ENCODE measurements at regions not wholly inside any gene's neighbourhood (a gene's known extent, or its start where the extent isn't known, plus 50 kb on each side); places are given as distances from the start of the nearest gene placed in this dataset.

DNA sequence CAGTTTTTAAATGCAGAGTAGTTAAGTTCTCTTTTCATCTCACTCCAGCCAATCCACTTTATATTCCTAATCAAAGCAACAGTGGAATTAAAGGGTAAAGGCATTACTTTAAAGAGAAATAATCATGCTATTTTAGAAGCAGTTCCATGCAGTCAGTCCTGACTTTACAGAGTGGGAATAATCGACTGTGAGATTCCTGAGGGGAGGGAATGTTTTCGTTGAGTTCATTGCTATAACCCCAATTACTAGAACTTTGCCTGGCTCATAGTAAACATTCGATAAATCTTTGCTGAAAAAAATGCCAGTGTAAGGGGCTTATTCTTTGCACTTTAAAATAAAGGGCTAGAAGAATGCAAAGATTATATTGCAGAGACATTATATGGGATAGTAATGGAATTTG, 127.2 kb upstream of the ASTN2 start:
- Histone ChIP-seq H3K4me3 (ENCODE audit: low read length in 2 of 2) (no peak overlapping the region), H3K9me3 (ENCODE audit: control insufficient read depth in 2 of 2, insufficient read depth in 1 of 2, low read length in 1 of 2) (no peaks in the 10 kb centered on the region), H3K4me1 (ENCODE audit: control insufficient read depth in 2 of 2, insufficient read depth in 2 of 2, low read length in 2 of 2) (no peaks in the 10 kb centered on the region), H3K27ac (ENCODE audit: low read depth in 1 of 2, low read length in 1 of 2) (no peak overlapping the region), H3K36me3 (ENCODE audit: control insufficient read depth in 2 of 2, insufficient read depth in 2 of 2, low read length in 1 of 2) (no peaks in the 10 kb centered on the region), H3K27me3 (ENCODE audit: control insufficient read depth in 2 of 2, insufficient read depth in 1 of 2, low read length in 1 of 2) (no peaks in the 10 kb centered on the region)
- WGBS, result 72% methylated on average over 3 of the region's 3 CpGs
- DNase-seq (ENCODE audit: low read depth in 6 of 9, low spot score in 9 of 9), result no peak

DNA sequence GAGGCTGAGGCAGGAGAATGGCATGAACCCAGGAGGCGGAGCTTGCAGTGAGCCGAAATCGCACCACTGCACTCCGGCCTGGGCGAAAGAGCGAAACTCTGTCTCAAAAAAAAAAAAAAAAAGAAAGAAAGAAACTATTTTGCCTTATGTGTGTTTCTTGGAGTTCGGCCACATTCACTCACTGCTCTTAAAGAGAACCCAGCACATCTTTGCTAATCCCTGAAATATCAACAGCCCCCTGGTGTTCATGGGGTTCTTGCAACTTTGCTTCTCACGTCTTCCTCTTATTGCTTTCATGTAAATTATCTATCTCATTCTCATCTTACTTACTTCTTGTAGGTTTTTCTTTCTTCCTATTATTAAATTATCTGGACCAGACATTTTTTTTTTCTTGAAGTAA, 126.3 kb upstream of the ASTN2 start:
- Histone ChIP-seq H3K36me3 (ENCODE audit: control insufficient read depth in 2 of 2, insufficient read depth in 2 of 2, low read length in 1 of 2) (no peaks in the 10 kb centered on the region), H3K9me3 (ENCODE audit: control insufficient read depth in 2 of 2, insufficient read depth in 1 of 2, low read length in 1 of 2) (no peaks in the 10 kb centered on the region), H3K4me3 (ENCODE audit: low read length in 2 of 2) (no peak overlapping the region), H3K27me3 (ENCODE audit: control insufficient read depth in 2 of 2, insufficient read depth in 1 of 2, low read length in 1 of 2) (no peaks in the 10 kb centered on the region), H3K27ac (ENCODE audit: low read depth in 1 of 2, low read length in 1 of 2) (no peak overlapping the region), H3K4me1 (ENCODE audit: control insufficient read depth in 2 of 2, insufficient read depth in 2 of 2, low read length in 2 of 2) (no peaks in the 10 kb centered on the region)
- WGBS, result 95% methylated on average over 8 of the region's 8 CpGs
- no peak for DNase-seq (ENCODE audit: low read depth in 6 of 9, low spot score in 9 of 9)

DNA sequence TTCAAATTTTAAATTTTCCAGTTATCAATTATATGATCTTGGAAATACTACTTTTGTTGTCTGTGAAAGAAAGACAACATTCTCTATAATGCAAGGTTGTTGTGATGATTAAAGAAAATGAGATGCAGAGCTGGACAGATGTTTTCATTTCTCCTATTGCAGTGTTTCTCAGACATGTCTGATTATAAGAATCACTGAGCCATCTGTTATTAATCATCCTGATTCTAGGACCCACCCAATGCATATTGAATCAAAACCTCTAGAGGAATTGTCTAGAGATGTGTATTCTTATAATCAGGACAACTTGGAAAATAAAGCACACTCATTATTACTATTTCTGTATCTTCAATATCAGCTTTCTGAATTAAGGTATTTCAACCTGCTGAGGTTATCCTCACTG, 121.1 kb upstream of the ASTN2 start:
- Histone ChIP-seq H3K27ac (ENCODE audit: low read depth in 1 of 2, low read length in 1 of 2) (no peak overlapping the region), H3K4me3 (ENCODE audit: low read length in 2 of 2) (no peak overlapping the region), H3K27me3 (ENCODE audit: control insufficient read depth in 2 of 2, insufficient read depth in 1 of 2, low read length in 1 of 2) (no peaks in the 10 kb centered on the region), H3K9me3 (ENCODE audit: control insufficient read depth in 2 of 2, insufficient read depth in 1 of 2, low read length in 1 of 2) (no peaks in the 10 kb centered on the region), H3K36me3 (ENCODE audit: control insufficient read depth in 2 of 2, insufficient read depth in 2 of 2, low read length in 1 of 2) (no peaks in the 10 kb centered on the region), H3K4me1 (ENCODE audit: control insufficient read depth in 2 of 2, insufficient read depth in 2 of 2, low read length in 2 of 2) (no peaks in the 10 kb centered on the region)
- no peak for DNase-seq (ENCODE audit: low read depth in 6 of 9, low spot score in 9 of 9)

DNA sequence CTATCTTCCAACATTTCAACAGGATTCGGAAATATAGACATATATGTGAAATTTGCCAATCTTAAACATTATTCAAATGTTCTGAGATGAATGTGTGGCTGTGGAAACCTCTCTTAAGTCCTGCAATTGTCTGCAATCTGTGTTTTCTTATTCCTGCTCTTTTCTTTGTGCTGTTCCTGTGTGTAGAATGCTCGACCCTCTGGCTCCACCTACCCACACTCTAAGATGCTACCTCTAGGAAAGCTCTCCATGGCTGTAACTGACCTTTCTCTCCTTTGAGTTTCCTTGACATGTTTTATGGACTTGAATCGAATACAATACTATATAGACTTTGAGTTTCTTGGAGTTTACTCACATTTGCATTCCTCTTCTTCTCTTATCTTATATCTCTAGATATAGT, 120.6 kb upstream of the ASTN2 start:
- Histone ChIP-seq H3K36me3 (ENCODE audit: control insufficient read depth in 2 of 2, insufficient read depth in 2 of 2, low read length in 1 of 2) (no peaks in the 10 kb centered on the region), H3K27me3 (ENCODE audit: control insufficient read depth in 2 of 2, insufficient read depth in 1 of 2, low read length in 1 of 2) (no peaks in the 10 kb centered on the region), H3K9me3 (ENCODE audit: control insufficient read depth in 2 of 2, insufficient read depth in 1 of 2, low read length in 1 of 2) (no peaks in the 10 kb centered on the region), H3K4me1 (ENCODE audit: control insufficient read depth in 2 of 2, insufficient read depth in 2 of 2, low read length in 2 of 2) (no peaks in the 10 kb centered on the region), H3K27ac (ENCODE audit: low read depth in 1 of 2, low read length in 1 of 2) (no peak overlapping the region), H3K4me3 (ENCODE audit: low read length in 2 of 2) (no peak overlapping the region)
- 28% methylated on average over 3 of the region's 3 CpGs for WGBS
- DNase-seq (ENCODE audit: low read depth in 6 of 9, low spot score in 9 of 9), result no peak

DNA sequence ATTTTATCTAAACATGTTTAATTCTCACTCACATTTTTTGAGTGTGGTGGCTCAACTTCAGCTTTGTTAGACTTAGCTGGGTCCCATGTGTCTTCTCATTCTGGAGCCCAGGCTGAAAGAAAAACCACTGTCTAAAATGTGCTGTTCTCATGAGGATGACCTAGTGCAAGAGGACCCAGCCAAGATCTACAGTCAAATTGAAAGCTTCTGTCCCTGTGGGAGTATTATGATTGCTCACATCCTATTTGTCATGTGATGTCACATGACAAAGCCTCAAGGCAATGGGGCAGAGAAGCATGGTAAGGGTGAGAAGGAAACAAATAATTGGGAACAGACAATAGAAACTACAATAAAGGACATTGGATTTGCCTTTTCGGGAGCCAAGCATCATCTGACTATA, 113.4 kb upstream of the ASTN2 start:
- 91% methylated on average over 1 of the region's 1 CpG for WGBS
- Histone ChIP-seq H3K4me1 (ENCODE audit: control insufficient read depth in 2 of 2, insufficient read depth in 2 of 2, low read length in 2 of 2) (no peaks in the 10 kb centered on the region), H3K27ac (ENCODE audit: low read depth in 1 of 2, low read length in 1 of 2) (no peak overlapping the region), H3K27me3 (ENCODE audit: control insufficient read depth in 2 of 2, insufficient read depth in 1 of 2, low read length in 1 of 2) (no peaks in the 10 kb centered on the region), H3K4me3 (ENCODE audit: low read length in 2 of 2) (no peak overlapping the region), H3K9me3 (ENCODE audit: control insufficient read depth in 2 of 2, insufficient read depth in 1 of 2, low read length in 1 of 2) (no peaks in the 10 kb centered on the region), H3K36me3 (ENCODE audit: control insufficient read depth in 2 of 2, insufficient read depth in 2 of 2, low read length in 1 of 2) (no peaks in the 10 kb centered on the region)
- no peak for DNase-seq (ENCODE audit: low read depth in 6 of 9, low spot score in 9 of 9)

DNA sequence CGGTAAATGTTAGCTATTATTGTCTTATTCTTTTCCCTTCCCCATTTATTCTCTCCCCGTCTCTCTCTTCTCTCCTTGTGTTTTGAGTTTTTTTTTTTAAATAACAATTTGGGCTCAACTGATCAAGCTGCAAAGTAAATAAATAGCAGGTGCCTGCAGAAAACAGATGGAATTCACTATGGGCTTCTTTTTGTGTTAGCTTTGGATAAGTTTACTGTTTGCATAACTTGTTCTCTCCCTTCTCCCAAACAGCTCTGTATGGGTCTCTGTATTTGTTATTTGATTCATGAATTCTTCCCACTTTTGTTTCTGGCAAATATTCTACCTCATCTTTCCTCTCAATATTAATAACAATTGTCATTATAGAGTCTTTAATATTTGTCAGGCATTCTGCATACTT, 111.8 kb upstream of the ASTN2 start:
- no peaks in the 10 kb centered on the region for H3K36me3 ChIP-seq (ENCODE audit: control insufficient read depth in 2 of 2, insufficient read depth in 2 of 2, low read length in 1 of 2)
- H3K27ac ChIP-seq (ENCODE audit: low read depth in 1 of 2, low read length in 1 of 2), result no peak overlapping the region
- no peaks in the 10 kb centered on the region for H3K27me3 ChIP-seq (ENCODE audit: control insufficient read depth in 2 of 2, insufficient read depth in 1 of 2, low read length in 1 of 2)
- WGBS, result 66% methylated on average over 2 of the region's 2 CpGs
- no peak overlapping the region for H3K4me3 ChIP-seq (ENCODE audit: low read length in 2 of 2)
- H3K9me3 ChIP-seq (ENCODE audit: control insufficient read depth in 2 of 2, insufficient read depth in 1 of 2, low read length in 1 of 2), result no peaks in the 10 kb centered on the region
- no peak for DNase-seq (ENCODE audit: low read depth in 6 of 9, low spot score in 9 of 9)
- no peaks in the 10 kb centered on the region for H3K4me1 ChIP-seq (ENCODE audit: control insufficient read depth in 2 of 2, insufficient read depth in 2 of 2, low read length in 2 of 2)

DNA sequence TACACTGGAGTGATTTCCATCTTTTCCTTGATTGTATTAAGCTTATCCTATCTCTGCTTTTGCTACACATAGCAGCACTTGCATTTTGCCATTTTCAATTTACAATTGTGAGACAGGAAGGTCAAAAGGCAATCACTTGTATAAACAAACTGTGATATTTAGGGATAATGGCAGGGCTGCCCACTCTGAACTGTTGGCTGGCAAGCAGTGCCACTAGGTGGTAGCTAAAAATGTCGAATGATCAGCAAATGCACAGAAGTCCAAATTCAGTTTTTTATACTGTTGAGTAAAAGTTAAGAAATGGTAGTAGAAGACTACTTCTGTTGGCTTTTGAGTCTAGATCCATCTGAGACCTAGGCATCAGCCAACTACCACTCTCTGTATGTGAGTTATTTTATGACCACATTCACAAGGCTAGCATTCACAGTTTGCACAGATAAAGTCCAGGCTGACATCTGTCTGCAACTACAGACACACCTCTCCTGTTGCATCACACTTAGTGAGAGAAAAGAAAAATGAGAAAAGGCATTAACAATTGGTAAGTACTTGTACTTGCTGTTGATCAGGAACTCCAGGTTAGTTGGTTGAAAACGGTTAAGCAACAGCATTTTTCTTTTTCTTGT, 108.8 kb upstream of the ASTN2 start:
- no peaks in the 10 kb centered on the region for H3K36me3 ChIP-seq (ENCODE audit: control insufficient read depth in 2 of 2, insufficient read depth in 2 of 2, low read length in 1 of 2)
- WGBS, result 56% methylated on average over 2 of the region's 2 CpGs
- H3K27ac ChIP-seq (ENCODE audit: low read depth in 1 of 2, low read length in 1 of 2), result no peak overlapping the region
- H3K9me3 ChIP-seq (ENCODE audit: control insufficient read depth in 2 of 2, insufficient read depth in 1 of 2, low read length in 1 of 2), result no peaks in the 10 kb centered on the region
- H3K4me3 ChIP-seq (ENCODE audit: low read length in 2 of 2), result no peak overlapping the region
- H3K27me3 ChIP-seq (ENCODE audit: control insufficient read depth in 2 of 2, insufficient read depth in 1 of 2, low read length in 1 of 2), result no peaks in the 10 kb centered on the region
- no peaks in the 10 kb centered on the region for H3K4me1 ChIP-seq (ENCODE audit: control insufficient read depth in 2 of 2, insufficient read depth in 2 of 2, low read length in 2 of 2)
- no peak for DNase-seq (ENCODE audit: low read depth in 6 of 9, low spot score in 9 of 9)

DNA sequence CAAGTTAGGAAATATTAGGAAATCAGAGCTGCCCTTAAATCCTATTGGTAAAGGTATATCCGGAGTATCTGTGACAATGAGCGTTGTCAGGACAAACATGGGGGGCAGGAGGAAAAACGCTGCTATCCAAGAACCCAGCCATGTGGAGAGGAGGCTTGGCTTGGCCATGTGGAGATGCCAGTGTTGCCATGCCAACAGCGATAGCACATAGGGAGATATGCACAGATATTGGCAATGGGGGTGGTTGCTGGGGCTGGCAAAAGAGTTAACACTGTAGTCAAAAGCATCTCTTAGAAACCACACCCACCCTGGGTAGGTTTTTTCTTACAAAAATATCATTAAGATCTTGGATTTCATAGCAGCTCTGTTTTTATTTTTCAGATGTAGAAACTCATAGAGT, 106.4 kb upstream of the ASTN2 start:
- H3K27me3 ChIP-seq (ENCODE audit: control insufficient read depth in 2 of 2, insufficient read depth in 1 of 2, low read length in 1 of 2), result no peaks in the 10 kb centered on the region
- H3K4me1 ChIP-seq (ENCODE audit: control insufficient read depth in 2 of 2, insufficient read depth in 2 of 2, low read length in 2 of 2), result no peaks in the 10 kb centered on the region
- no peak overlapping the region for H3K4me3 ChIP-seq (ENCODE audit: low read length in 2 of 2)
- H3K9me3 ChIP-seq (ENCODE audit: control insufficient read depth in 2 of 2, insufficient read depth in 1 of 2, low read length in 1 of 2), result no peaks in the 10 kb centered on the region
- no peak for DNase-seq (ENCODE audit: low read depth in 6 of 9, low spot score in 9 of 9)
- H3K27ac ChIP-seq (ENCODE audit: low read depth in 1 of 2, low read length in 1 of 2), result no peak overlapping the region
- no peaks in the 10 kb centered on the region for H3K36me3 ChIP-seq (ENCODE audit: control insufficient read depth in 2 of 2, insufficient read depth in 2 of 2, low read length in 1 of 2)
- 93% methylated on average over 4 of the region's 4 CpGs for WGBS

DNA sequence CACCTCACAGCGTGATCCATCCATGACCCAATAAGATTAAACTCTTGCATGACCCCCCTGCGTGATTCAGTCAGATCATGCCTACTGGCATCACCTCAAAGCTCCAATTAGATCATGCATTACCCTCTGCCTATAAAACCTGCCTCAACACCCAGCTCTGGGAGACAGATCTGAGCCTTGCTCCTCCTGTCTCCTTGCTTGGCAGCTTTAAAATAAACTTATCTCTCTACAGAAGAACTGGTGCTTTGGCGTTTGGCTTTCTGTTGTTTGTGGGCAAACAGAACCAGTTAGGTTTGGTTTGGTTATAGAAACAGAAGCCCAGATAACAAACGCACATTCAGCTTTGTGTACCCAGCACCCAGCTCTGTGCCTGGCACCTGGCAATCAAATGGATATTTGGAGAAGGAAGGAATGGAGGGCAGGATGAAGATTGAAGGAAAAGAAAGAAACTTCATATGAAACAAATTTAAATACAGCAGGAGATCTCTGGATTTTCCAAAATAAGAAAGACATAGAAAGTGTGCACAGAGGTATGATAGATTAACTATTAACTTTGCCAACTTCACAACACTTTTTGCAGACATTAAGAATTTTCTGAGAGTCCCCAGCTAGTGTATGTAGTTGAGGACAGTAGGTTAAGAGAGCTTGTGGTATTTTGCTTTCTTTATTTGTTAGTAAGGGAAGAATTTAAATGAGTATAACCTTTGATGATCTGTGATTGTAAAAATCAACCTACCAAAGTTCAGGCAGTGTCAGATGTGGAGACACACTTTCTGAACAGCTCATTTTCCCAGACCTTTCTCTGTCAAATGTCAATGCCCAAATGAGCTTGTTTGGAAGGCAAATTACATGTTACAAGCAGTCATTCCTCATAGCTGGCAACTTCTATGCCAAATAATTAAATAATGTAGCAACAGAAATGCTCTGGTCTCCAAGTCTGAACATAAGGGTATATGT, 102.1 kb upstream of the ASTN2 start:
- 86% methylated on average over 4 of the region's 4 CpGs for WGBS
- Histone ChIP-seq H3K4me3 (ENCODE audit: low read length in 2 of 2) (no peak overlapping the region), H3K36me3 (ENCODE audit: control insufficient read depth in 2 of 2, insufficient read depth in 2 of 2, low read length in 1 of 2) (no peaks in the 10 kb centered on the region), H3K9me3 (ENCODE audit: control insufficient read depth in 2 of 2, insufficient read depth in 1 of 2, low read length in 1 of 2) (no peaks in the 10 kb centered on the region), H3K27ac (ENCODE audit: low read depth in 1 of 2, low read length in 1 of 2) (no peak overlapping the region), H3K4me1 (ENCODE audit: control insufficient read depth in 2 of 2, insufficient read depth in 2 of 2, low read length in 2 of 2) (no peaks in the 10 kb centered on the region), H3K27me3 (ENCODE audit: control insufficient read depth in 2 of 2, insufficient read depth in 1 of 2, low read length in 1 of 2) (no peaks in the 10 kb centered on the region)
- no peak for DNase-seq (ENCODE audit: low read depth in 6 of 9, low spot score in 9 of 9)

All from thymus (tissue), 11 donors.